Fibroblast of gingiva (primary cell): ENCODE measurements at regions not wholly inside any gene's neighbourhood (a gene's known extent, or its start where the extent isn't known, plus 50 kb on each side); places are given as distances from the start of the nearest gene placed in this dataset.
"Not testable (repeated sequence)": the region's sequence is repeated elsewhere in the genome, so short reads cannot be mapped to it uniquely, and the experiment has no call there.

Source experiments
- DNase-seq: peaks from one replicate; pipeline ENCODE4 v3.0.0-alpha.2; 2011; ENCODE audit warnings: low read depth

- not testable (repeated sequence) for DNase-seq
Measured at GRCh38 chr6:14389776-14390175, 272.2 kb downstream of the CD83 start.

GRCh38 chr6:14390805-14391204, 273.2 kb downstream of the CD83 start:
- no peak for DNase-seq

GRCh38 chr6:14393910-14394309, 276.3 kb downstream of the CD83 start:
- no peak for DNase-seq

GRCh38 chr6:14396392-14396791, 278.8 kb downstream of the CD83 start:
- DNase-seq = no peak

GRCh38 chr6:14396826-14397517, 279.4 kb downstream of the CD83 start:
- DNase-seq = peak; percentile 21

GRCh38 chr6:14397518-14397901, 279.9 kb downstream of the CD83 start:
- DNase-seq = no peak

GRCh38 chr6:14398953-14399352, 281.4 kb downstream of the CD83 start:
- DNase-seq = no peak

- DNase-seq = no peak
Measured at GRCh38 chr6:14399635-14400034, 282.1 kb downstream of the CD83 start.

GRCh38 chr6:14401246-14401645, 283.7 kb downstream of the CD83 start:
- DNase-seq = no peak

GRCh38 chr6:14406614-14407331, 289.2 kb downstream of the CD83 start:
- no peak for DNase-seq

GRCh38 chr6:14408446-14408845, 290.9 kb downstream of the CD83 start:
- DNase-seq = no peak

- no peak for DNase-seq
Measured at GRCh38 chr6:14412026-14412425, 294.5 kb downstream of the CD83 start.

GRCh38 chr6:14415452-14415851, 297.9 kb downstream of the CD83 start:
- no peak for DNase-seq

- DNase-seq = no peak
Measured at GRCh38 chr6:14417377-14417776, 299.8 kb downstream of the CD83 start.

GRCh38 chr6:14419224-14419623, 301.7 kb downstream of the CD83 start:
- DNase-seq = not testable (repeated sequence)

- DNase-seq = no peak
Measured at GRCh38 chr6:14422061-14422460, 304.5 kb downstream of the CD83 start.

- DNase-seq = no peak
Measured at GRCh38 chr6:14422917-14423316, 305.3 kb downstream of the CD83 start.

GRCh38 chr6:14423330-14423729, 305.8 kb downstream of the CD83 start:
- DNase-seq = peak; percentile 26

GRCh38 chr6:14423955-14424354, 306.4 kb downstream of the CD83 start:
- DNase-seq = no peak

- no peak for DNase-seq
Measured at GRCh38 chr6:14425805-14426204, 308.2 kb downstream of the CD83 start.

- no peak for DNase-seq
Measured at GRCh38 chr6:14426281-14426680, 308.7 kb downstream of the CD83 start.

GRCh38 chr6:14428269-14428668, 310.7 kb downstream of the CD83 start:
- DNase-seq = no peak

GRCh38 chr6:14429396-14429795, 311.8 kb downstream of the CD83 start:
- no peak for DNase-seq

GRCh38 chr6:14430218-14430617, 312.6 kb downstream of the CD83 start:
- no peak for DNase-seq
